NCI-H1092 (cell line): ENCODE measurements at regions not wholly inside any gene's neighbourhood (a gene's known extent, or its start where the extent isn't known, plus 50 kb on each side); places are given as distances from the start of the nearest gene placed in this dataset.
"Not testable (repeated sequence)": the region's sequence is repeated elsewhere in the genome, so short reads cannot be mapped to it uniquely, and the experiment has no call there.

Experiments used
- DNase-seq: peaks from one replicate; lab custom pipeline; 2025; lab: John Stamatoyannopoulos, UW

GRCh38 chr2:41314511-41315070 is 733.2 kb upstream of the PKDCC start:
- DNase-seq = no peak

- no peak for DNase-seq
Measured at GRCh38 chr2:41319437-41319836, 728.4 kb upstream of the PKDCC start.

GRCh38 chr2:41320491-41320890 is 727.3 kb upstream of the PKDCC start:
- no peak for DNase-seq

DNA sequence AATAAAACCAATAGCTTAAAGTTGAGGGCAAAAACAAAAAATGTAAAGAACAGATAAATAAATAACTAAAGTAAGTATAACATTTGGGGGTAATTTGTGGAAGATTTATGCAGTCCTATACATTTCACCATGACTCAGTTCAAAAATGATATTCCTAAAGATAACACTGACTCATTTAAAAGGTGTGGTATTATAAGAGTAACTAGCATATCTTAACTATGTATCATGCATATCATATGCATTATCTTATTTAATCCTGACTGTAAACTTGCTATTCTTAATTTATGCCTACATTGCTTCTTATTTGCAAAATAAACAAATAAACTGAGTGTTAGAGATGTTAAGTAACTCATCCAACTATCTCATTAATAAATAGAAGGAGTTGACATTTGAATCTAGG is 726.5 kb upstream of the PKDCC start:
- DNase-seq = no peak

DNA sequence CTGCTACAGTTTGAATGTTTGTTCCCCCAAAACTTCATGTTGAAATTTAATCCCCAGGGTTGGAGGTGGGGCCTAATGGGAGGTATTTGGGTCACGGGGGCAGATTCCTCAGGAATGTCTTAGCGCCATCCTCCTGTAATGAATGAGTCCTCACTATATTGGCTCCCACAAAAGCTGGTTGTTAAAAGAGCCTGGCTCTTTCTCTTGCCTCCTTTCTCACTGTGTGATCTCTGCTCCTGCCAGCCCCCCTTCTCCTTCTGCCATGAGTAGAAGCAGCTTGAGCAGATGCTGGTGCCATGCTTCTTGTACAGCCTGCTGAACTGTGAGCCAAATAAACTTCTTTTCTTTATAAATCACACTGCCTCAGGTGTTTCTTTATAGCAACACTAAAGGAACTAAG is 721.0 kb upstream of the PKDCC start:
- DNase-seq = no peak

DNA sequence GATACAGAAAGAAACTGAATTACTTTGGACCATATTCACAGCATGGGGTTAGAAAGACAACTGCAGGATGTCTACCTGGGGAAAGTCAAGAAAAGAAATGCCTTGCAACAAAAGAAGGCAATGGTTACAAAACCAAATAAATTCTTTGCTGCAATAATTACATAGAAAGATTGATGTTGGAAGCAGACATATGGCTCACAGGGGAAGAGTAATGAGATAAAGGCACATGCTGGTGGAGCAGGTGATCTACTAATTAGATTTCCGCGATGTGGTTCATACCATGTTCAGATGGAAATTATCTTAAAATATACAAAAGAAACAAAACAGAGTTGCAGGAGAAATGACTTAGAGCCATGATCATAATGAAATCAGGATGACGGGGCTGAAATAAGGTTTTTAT is 718.8 kb upstream of the PKDCC start:
- no peak for DNase-seq

- DNase-seq = no peak
Measured at GRCh38 chr2:41334159-41334558, 713.7 kb upstream of the PKDCC start.

- DNase-seq = not testable (repeated sequence)
Measured at GRCh38 chr2:41335573-41335972, 712.2 kb upstream of the PKDCC start.

DNA sequence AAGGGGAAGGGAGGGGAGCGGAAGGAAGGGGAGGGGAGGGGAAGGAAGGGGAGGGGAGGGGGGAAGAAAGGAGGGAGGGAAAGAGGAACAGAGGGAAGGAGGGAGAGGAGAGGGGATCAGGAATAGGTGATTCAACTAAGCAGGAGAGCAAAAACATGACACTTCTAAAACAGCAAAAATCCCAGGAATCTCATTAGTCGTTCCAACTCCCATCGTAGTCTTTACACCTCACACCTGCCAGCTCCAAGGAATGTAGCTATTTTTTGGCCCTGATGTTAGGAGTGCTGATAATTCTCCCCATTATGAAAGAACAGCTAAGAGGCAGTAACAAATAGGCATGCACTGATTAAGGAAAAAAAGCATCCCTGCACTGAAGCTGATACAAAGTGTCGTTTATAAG is 709.9 kb upstream of the PKDCC start:
- DNase-seq = no peak

- no peak for DNase-seq
Measured at GRCh38 chr2:41344529-41344928, 703.3 kb upstream of the PKDCC start.

DNA sequence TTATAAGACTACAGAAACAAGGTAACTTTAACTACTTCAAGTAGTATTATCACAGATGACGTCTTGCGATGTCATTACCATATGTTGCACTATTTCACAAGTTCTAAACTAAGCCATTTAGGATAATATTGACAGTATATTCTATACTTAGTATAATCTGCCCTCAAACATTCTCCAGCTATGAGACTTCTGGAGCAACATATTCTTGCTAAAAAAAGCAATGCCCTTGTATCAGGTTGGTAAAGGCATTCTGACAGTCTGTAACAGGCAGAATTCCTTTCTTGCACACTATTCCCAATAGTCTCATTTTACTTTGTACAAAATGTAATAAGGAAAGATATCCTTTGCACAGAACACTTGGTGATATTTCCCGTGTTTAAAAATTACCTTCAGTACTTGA is 694.8 kb upstream of the PKDCC start:
- DNase-seq = no peak

DNA sequence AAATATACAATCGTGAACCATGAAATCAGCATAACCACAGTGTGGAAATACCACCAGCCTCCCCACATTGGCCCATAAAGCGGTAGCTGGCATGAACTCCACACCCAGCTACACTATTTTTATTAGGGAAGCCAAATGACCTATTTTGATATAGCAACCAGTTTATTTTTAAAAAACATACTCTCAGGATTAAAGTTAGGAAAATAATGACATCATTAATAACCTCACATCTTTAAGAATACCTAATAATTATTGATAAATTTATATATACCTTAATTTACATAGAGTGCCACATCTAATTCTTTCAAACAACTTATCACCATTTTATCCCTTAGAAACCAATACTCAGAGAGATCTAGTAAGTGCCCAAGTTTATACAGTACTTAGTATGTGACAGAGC is 692.0 kb upstream of the PKDCC start:
- DNase-seq = no peak

DNA sequence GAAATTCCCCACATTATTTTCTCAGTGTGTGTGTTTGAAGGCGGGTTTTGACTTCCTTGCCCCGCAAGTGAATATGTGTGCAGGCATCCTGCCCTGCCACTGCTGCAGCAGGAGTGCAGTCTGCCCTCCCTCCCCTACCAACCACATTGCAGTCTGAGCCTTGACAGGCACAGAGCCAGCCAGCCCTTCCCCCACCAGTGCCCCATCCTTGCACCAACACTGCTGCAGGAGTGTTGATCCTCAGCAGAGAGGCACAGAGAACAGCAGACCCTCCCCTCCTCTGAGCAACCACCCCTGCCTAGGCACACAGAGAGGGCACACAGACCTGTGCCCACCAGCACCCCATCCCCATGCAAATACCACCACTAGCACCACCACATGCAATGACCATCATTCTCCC is 683.0 kb upstream of the PKDCC start:
- no peak for DNase-seq

DNA sequence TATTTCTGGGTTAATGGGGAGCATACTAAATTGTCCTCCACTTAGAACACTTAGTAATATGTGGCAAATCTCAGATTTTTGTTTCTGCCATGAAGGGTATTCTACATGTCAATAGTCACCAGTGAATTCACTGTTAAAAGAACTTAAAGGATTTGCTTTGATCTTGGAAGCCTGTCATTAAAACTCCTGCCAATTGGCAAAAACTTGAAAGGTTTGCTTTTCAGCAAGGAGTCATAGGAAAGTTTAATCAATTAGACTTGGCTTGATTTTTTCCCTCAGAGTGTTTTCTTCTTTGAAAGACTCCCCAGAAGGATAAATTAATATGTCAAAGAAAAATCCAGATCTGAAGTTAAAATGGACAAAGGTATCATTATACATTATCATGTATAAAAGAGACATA is 671.9 kb upstream of the PKDCC start:
- no peak for DNase-seq

- DNase-seq = no peak
Measured at GRCh38 chr2:41377837-41378236, 670.0 kb upstream of the PKDCC start.

- no peak for DNase-seq
Measured at GRCh38 chr2:41378420-41378819, 669.4 kb upstream of the PKDCC start.

GRCh38 chr2:41379496-41380221 is 668.2 kb upstream of the PKDCC start:
- no peak for DNase-seq

- DNase-seq = no peak
Measured at GRCh38 chr2:41381701-41382100, 666.1 kb upstream of the PKDCC start.

- DNase-seq = no peak
Measured at GRCh38 chr2:41387519-41387918, 660.3 kb upstream of the PKDCC start.

GRCh38 chr2:41393621-41394020 is 654.2 kb upstream of the PKDCC start:
- no peak for DNase-seq

DNA sequence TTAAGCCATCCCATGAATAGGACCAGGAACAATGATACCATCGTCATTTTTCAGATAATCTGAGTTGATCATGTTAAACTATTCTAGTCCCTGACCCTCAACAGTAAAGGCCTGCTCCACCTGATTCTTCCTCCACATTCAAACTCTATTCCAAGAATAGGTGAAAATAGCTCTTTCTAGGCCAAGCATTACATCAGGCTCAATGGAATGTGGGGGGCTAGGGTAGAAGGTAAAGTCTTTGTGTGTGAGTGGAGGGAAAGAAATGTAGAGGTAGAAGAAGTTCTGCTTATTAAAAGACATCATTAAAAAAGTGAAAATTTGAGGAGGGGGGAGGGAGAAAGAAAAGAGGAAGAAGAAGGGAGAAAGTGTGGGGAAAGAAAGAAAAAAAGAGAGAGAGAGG is 653.3 kb upstream of the PKDCC start:
- DNase-seq = no peak

- no peak for DNase-seq
Measured at GRCh38 chr2:41395692-41396091, 652.1 kb upstream of the PKDCC start.

DNA sequence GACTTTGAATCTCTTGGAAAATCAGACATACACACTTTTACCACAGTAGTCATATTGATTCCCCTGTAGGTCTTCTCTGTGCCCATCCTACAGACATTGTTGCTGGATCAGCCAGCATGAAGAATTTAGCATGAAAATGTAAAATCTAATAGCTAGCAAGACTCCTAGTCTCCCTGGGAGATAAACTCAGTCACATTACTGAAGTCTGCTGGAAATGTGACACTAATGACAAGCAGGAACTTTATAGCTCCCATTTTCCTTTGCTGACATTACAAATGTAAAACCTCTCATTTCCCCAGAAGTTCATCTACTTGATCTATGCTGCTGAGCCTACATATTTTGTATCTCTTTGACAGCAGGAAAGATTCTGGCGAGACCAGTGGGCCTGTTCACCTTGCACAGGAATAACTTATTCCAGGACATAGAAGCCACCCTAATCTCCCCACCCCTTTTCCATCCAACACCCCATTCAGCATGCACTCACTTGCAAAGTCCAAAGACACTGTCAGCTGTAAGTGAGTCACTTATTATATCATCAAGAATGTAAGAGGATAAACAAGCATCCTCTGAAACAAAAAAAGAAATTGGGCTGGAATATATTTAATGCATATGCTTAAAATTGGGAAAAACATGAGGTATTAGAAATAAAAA is 648.3 kb upstream of the PKDCC start:
- DNase-seq = no peak
